Thymus (tissue), 11 donors: ENCODE measurements at regions not wholly inside any gene's neighbourhood (a gene's known extent, or its start where the extent isn't known, plus 50 kb on each side); places are given as distances from the start of the nearest gene placed in this dataset.
A peak's percentile ranks its signal among the peaks of the same experiment; 100 is the strongest.

Experiments used
- DNase-seq, 9 donors: peaks; one replicate each; pipeline ENCODE4 v3.0.0-alpha.2; 2013; ENCODE audit warnings: low spot score in 9 of 9, low read depth in 6 of 9, missing footprints in 1 of 9
- H3K27ac ChIP-seq, 2 donors: one replicate each; pipeline ENCODE4 v1.5.1; 2013; ENCODE audit warnings: control low read depth in 1 of 2, low read depth in 1 of 2, low read length in 1 of 2, mild to moderate bottlenecking in 1 of 2, moderate library complexity in 1 of 2
- H3K27me3 ChIP-seq, 2 donors: one replicate each; pipeline ENCODE4 v1.5.1; 2013; ENCODE audit warnings: low read length in 1 of 2; ENCODE audit not compliant: control insufficient read depth in 2 of 2, insufficient read depth in 1 of 2
- H3K36me3 ChIP-seq, 2 donors: one replicate each; pipeline ENCODE4 v1.5.1; 2013; ENCODE audit warnings: low read length in 1 of 2, mild to moderate bottlenecking in 1 of 2, moderate library complexity in 1 of 2; ENCODE audit not compliant: control insufficient read depth in 2 of 2, insufficient read depth in 2 of 2
- H3K4me1 ChIP-seq, 2 donors: one replicate each; pipeline ENCODE4 v1.5.1; 2013; ENCODE audit warnings: low read length in 2 of 2; ENCODE audit not compliant: control insufficient read depth in 2 of 2, insufficient read depth in 2 of 2
- H3K4me3 ChIP-seq, 2 donors: one replicate each; pipeline ENCODE4 v1.5.1; 2013; ENCODE audit warnings: low read length in 2 of 2, control low read depth in 1 of 2, mild to moderate bottlenecking in 1 of 2
- H3K9me3 ChIP-seq, 2 donors: one replicate each; pipeline ENCODE4 v1.5.1; 2013; ENCODE audit warnings: low read length in 1 of 2, mild to moderate bottlenecking in 1 of 2; ENCODE audit not compliant: control insufficient read depth in 2 of 2, insufficient read depth in 1 of 2
- WGBS: extraction: QIAGEN DNeasy Blood & Tissue Kit; methylation state at CpG from one replicate; pipeline ENCODE4 v1.1.7; 2013; 5-methylcytosine and 5-hydroxymethylcytosine counted together
- donor health status: healthy.

- DNase-seq = no peak
- peaks cover 1 to 2% of the 10 kb centered on the region in 2 donors for H3K9me3 ChIP-seq
- H3K4me1 ChIP-seq = peaks cover 7 to 11% of the 10 kb centered on the region in 2 donors
- H3K27ac ChIP-seq = no peak overlapping the region
- H3K4me3 ChIP-seq = no peak overlapping the region
- H3K36me3 ChIP-seq = no peaks in the 10 kb centered on the region
- peaks cover 0 to 2% of the 10 kb centered on the region in 2 donors for H3K27me3 ChIP-seq
- WGBS = 98% methylated on average over 4 of the region's 4 CpGs
Observed at GRCh38 chr21:35210093-35210492, 161.0 kb upstream of the RUNX1 start.

- peaks cover 1 to 2% of the 10 kb centered on the region in 2 donors for H3K9me3 ChIP-seq
- H3K4me1 ChIP-seq = peaks cover 12 to 15% of the 10 kb centered on the region in 2 donors
- peaks cover 0 to 2% of the 10 kb centered on the region in 2 donors for H3K27me3 ChIP-seq
- no peak overlapping the region for H3K27ac ChIP-seq
- no peaks in the 10 kb centered on the region for H3K36me3 ChIP-seq
- DNase-seq = no peak
- WGBS = 96% methylated on average over 7 of the region's 7 CpGs
- H3K4me3 ChIP-seq = no peak overlapping the region
Observed at GRCh38 chr21:35208810-35209517, 159.9 kb upstream of the RUNX1 start.

- Histone ChIP-seq H3K4me3 (no peak overlapping the region), H3K27ac (no peak overlapping the region), H3K36me3 (no peaks in the 10 kb centered on the region), H3K4me1 (peaks cover 12 to 15% of the 10 kb centered on the region in 2 donors), H3K9me3 (peaks cover 1 to 2% of the 10 kb centered on the region in 2 donors), H3K27me3 (peaks cover 0 to 2% of the 10 kb centered on the region in 2 donors)
- no peak for DNase-seq
- WGBS = 96% methylated on average over 10 of the region's 10 CpGs
Observed at GRCh38 chr21:35208104-35208503, 159.0 kb upstream of the RUNX1 start.

- WGBS = 97% methylated on average over 9 of the region's 9 CpGs
- peaks cover 0 to 2% of the 10 kb centered on the region in 2 donors for H3K27me3 ChIP-seq
- DNase-seq = no peak
- H3K36me3 ChIP-seq = no peaks in the 10 kb centered on the region
- H3K9me3 ChIP-seq = peaks cover 1 to 2% of the 10 kb centered on the region in 2 donors
- H3K4me1 ChIP-seq = peaks cover 12 to 15% of the 10 kb centered on the region in 2 donors
- no peak overlapping the region for H3K4me3 ChIP-seq
- H3K27ac ChIP-seq = no peak overlapping the region
Observed at GRCh38 chr21:35207322-35207721, 158.2 kb upstream of the RUNX1 start.

GRCh38 chr21:35206141-35207125 lies 157.3 kb upstream of the RUNX1 start:
- H3K4me1 ChIP-seq = peaks cover 12 to 15% of the 10 kb centered on the region in 2 donors
- DNase-seq = peak in 1 of 9 donors; percentile 14
- H3K36me3 ChIP-seq = no peaks in the 10 kb centered on the region
- H3K27ac ChIP-seq = no peak overlapping the region
- peaks cover 0 to 2% of the 10 kb centered on the region in 2 donors for H3K27me3 ChIP-seq
- no peak overlapping the region for H3K4me3 ChIP-seq
- WGBS = 69% methylated on average over 11 of the region's 11 CpGs
- H3K9me3 ChIP-seq = peaks cover 1 to 2% of the 10 kb centered on the region in 2 donors

- H3K9me3 ChIP-seq = peaks cover 0 to 2% of the 10 kb centered on the region in 2 donors
- peak overlapping the region; percentile 15 to 47 for H3K4me3 ChIP-seq
- H3K4me1 ChIP-seq = peaks cover 12 to 15% of the 10 kb centered on the region in 2 donors
- H3K27ac ChIP-seq = peak overlapping the region in 1 of 2 donors; percentile 37
- peaks cover 0 to 2% of the 10 kb centered on the region in 2 donors for H3K27me3 ChIP-seq
- WGBS = 10% methylated on average over 19 of the region's 19 CpGs
- no peaks in the 10 kb centered on the region for H3K36me3 ChIP-seq
- peak in 3 of 9 donors; percentile 13 to 55 (median 27) for DNase-seq
Observed at GRCh38 chr21:35204850-35205541, 155.9 kb upstream of the RUNX1 start.

- peaks cover 15% of the 10 kb centered on the region in 2 donors for H3K4me1 ChIP-seq
- H3K4me3 ChIP-seq = no peak overlapping the region
- no peaks in the 10 kb centered on the region for H3K9me3 ChIP-seq
- H3K36me3 ChIP-seq = no peaks in the 10 kb centered on the region
- WGBS = 98% methylated on average over 7 of the region's 7 CpGs
- H3K27ac ChIP-seq = no peak overlapping the region
- H3K27me3 ChIP-seq = peaks cover 0 to 2% of the 10 kb centered on the region in 2 donors
- DNase-seq = no peak
Observed at GRCh38 chr21:35204125-35204524, 155.0 kb upstream of the RUNX1 start.

GRCh38 chr21:35203093-35203977 lies 154.2 kb upstream of the RUNX1 start:
- WGBS = 96% methylated on average over 11 of the region's 11 CpGs
- no peaks in the 10 kb centered on the region for H3K9me3 ChIP-seq
- peaks cover 0 to 2% of the 10 kb centered on the region in 2 donors for H3K27me3 ChIP-seq
- H3K36me3 ChIP-seq = no peaks in the 10 kb centered on the region
- H3K27ac ChIP-seq = no peak overlapping the region
- DNase-seq = no peak
- peaks cover 15% of the 10 kb centered on the region in 2 donors for H3K4me1 ChIP-seq
- no peak overlapping the region for H3K4me3 ChIP-seq
